Activated T-cell treated with anti-CD3 and anti-CD28 coated beads for 48 hours (primary cell): ENCODE measurements at regions not wholly inside any gene's neighbourhood (a gene's known extent, or its start where the extent isn't known, plus 50 kb on each side); places are given as distances from the start of the nearest gene placed in this dataset.
"Not testable (repeated sequence)": the region's sequence is repeated elsewhere in the genome, so short reads cannot be mapped to it uniquely, and the experiment has no call there.

ENCODE experiments used
- DNase-seq: peaks from one replicate; pipeline ENCODE4 v3.0.0-alpha.2; 2020; ENCODE audit warnings: low read depth

DNA sequence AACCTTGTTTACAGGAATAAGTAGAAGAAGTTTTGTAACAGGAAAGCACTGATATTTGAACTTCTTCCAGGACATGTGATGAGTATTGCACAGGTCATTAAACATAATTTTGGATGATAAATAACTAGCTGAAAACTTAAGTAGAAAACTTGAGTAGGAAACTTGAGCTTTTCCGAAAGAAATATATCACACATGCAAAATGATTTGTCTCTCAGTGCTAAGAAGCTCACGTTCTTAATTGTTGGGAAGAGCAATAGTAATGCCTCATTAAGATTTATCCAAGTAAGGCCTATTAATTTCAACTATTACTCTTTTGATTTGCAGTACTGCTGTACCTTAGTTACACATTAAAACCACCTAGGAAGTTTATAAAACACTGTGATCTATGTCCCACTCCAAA lies 1921.9 kb upstream of the LRRTM1 start:
- no peak for DNase-seq

DNA sequence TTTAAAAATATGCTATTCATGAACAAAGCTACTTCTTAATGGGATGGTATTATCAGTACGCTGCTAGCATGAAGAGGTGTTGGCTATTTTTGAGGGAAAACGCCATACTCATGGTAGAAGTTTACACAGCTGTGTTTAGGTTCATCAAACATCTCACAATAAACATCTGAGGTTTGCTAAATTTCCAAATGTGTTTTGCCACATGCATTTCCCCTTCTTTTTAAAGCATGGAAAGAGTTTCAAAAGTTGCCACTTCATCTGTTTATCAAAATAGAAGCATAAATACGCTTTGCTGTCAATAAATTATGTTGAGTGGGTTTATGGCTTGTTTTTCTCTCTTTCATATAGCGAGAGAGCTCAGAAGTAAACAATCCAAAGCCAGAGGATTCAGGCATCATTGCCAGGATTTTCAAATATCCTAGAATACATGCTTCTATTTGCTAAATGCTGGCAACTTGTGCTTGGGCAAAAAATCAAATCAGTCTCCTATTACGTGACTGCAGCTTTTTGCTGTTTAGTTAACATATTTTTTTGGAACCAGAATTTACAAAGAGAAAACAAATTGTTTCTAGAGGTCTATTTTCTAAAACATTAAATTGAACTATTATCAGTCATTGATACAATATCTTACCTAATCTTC lies 1919.9 kb upstream of the LRRTM1 start:
- DNase-seq = no peak

DNA sequence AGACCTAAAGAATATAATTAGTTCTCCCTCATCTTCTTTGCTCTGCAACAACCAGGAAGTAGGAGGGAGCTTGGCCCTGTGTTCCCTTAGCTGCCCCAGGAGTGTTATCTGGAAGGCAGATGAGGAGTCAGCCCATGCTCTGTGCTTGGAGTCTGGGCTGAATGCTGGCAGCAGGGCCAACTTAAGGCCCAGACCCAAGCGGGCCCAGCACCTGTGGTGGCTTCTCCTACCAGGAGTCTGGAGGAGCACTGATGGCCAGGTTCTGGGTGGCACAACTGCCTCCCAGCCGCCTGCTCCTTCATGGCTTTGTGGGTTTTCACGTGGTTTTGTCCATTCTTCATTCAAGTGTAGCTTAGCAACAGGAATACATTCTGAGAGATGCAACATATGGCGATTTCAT lies 1910.7 kb upstream of the LRRTM1 start:
- no peak for DNase-seq

DNA sequence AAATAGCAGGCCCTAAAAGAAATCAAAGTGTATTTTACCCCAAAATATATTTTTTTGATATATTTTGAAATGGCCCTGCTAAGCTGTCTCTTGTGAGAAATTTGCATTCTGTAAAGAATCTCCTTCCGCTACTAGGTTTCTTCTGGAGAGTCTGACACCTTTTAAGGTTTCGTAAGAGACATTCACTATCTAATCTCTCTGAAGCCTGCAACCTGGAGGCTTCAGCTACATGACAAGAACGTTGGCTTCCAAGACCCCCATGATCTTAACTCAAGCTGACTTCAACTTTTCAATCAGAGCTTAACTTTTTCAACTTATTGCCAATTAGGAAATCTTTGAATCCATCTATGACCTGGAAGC lies 1894.9 kb upstream of the LRRTM1 start:
- DNase-seq = no peak

DNA sequence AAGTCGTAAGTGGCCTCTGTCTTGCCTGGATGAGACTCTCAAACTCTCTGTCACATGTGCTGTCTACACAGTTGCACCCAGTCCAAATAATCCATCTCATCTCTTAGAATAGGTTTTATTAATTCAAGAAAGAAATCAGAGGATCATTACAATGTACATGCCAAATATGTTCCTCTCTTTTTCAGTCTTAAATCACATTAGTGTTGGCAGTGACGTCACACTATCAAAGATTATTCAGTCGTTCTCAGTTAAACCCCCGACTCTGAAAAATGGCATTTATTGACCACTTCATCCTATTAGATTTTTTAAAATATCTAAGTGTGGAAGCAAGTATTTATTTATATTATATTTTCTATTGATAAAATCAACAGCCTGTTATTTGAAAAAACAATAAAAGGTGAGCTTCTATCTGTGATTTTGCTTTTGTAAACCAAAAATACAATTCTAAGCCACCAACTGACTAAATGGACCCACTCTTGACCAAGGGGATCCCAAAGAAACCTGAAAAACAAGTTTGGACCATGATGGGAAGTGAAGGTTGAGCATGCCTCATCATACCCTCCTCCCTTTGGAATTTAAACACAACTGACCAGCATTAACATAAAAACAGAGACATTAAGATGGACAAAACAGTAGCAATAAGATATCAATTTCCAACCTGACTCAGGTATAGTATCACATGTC lies 1894.4 kb upstream of the LRRTM1 start:
- DNase-seq = no peak

DNA sequence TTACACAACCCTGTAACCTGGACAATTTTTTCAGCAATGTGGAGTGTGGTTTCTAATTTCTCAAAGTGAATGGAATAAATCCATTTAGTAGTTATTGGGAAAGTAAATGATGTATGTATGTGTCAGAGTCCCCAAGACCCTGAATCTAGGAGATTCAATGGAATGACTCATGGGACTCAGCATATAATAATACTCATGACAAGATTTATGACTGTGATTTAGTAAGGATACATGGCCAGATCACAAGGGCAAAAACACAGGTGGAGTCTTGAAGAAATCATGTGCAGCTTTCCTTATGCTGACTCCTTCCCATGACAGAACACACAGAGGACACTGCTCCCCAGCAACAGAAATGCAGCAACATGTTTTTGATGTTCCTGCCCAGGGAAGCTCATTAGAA lies 1877.7 kb upstream of the LRRTM1 start:
- DNase-seq = no peak

DNA sequence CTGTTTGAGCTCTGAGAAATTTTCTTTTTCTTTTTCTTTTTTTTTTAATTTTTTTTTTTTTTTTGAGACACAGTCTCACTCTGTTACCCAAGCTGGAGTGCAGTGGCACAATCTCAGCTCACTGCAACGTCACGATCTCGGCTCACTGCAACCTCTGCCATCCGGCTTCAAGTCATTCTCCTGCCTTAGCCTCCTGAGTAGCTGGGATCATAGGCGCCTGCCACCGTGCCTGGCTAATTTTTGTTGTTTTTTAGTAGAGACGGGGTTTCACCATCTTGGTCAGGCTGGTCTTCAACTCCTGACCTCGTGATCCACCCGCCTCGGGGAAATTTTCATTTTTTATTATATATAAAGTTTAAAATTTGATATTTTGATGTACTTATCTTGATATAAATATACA lies 1870.7 kb upstream of the LRRTM1 start:
- DNase-seq = not testable (repeated sequence)

DNA sequence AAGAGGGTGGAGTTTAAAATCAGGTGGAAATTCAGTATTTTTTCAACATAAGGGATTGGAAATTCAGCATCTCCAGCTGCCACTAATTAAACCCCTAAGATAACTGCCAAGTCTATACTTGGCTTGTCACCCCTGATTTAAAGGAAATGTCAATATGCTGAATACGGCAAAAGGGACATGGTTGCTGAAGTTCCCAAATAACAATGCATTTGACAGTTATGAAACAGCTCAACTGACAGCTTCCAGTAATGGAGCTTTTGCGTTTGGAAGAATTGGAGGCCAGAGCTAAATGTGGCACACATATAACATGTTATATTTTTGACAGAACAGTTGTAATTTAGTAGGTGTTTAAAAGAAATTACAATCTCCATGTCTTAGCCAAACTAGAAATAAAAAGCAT lies 1867.9 kb upstream of the LRRTM1 start:
- no peak for DNase-seq

DNA sequence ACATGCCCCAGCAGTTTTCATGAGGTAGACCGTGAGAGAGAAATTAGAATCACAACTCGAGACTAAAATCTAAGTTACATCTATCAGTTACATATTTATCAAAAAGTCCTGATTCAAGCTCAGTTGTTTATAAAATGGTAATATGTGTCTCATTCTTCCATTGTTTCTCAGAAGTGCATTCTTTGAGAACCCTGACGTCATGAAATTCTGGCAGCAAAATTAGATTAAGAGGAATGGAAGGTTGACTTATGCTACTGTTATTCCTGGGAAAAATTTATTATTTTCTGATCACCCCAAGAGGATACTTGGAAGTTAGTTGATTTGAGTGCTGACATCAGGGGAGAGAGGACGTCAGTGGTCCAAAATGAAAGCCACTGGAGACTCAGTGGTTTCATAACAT lies 1864.8 kb upstream of the LRRTM1 start:
- no peak for DNase-seq

DNA sequence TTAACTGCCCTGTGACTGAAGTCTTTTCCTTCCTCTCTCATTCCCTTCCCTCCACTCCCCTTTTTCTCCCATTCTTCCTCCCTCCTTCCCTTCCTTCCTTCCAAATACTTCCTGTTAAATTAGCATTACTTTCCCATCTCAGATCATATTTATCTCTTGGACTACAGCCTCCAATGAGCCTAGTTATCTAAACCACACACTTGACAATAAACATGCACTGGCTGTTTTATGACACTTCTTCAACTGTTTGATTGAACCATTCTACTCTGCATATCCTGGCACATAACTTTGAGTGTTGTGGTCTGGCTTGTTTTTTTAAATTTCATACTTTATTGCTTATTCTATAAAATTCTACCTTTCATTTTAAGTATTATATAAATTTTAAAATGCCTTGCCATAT lies 1860.8 kb upstream of the LRRTM1 start:
- DNase-seq = no peak

DNA sequence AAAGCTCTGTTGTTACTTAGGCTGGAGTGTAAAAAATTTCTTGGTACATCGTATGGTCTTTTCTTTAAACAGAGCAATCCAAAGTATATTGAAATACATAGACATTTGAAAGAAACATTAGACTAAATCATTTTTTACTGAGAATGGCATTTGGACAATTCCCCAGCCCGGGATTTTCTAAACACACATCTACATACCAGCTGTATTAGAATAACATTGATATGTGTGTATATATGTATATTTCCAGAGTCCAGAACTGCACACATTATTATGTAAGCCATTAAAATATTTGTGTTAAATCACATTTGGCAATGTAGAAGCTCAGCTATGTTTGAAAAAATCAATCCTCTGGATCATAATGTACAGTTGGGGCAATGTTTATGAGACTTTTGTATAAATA lies 1853.6 kb upstream of the LRRTM1 start:
- no peak for DNase-seq

DNA sequence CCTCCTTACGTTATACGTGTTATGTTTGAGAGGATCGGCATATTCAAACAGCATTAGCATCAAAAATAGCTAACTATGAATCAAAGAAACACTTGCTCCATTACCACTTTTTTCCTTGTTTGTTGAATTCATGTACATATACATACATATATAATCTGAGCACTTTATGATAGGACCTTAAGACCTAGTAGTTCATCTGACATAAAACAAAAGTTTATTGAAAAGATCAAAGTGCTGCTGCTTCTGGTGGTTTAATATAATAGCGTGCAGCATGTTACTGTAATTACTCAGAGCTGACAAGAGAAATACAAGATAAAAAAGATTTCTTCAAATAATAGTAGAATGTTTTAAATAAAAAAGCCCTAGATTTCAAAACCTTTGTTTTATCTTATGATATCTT lies 1850.9 kb upstream of the LRRTM1 start:
- DNase-seq = no peak

DNA sequence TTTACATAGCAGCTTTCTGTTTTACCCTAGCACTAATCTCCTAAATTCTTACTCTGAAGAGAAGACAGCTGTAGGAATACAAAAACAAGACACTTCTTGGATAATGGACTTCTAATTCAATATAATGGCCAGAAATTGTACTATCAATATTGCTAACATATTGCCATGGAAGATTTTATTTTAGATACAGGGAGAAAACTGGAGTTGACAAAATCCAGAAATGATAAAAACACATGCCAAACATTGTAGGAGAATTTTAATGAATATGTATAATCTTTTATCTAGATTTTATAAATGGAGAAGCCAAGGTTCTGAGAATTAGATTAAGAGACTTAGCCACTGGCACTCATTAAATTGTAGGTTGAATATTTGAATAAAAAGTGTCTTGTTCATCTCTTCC lies 1838.8 kb upstream of the LRRTM1 start:
- no peak for DNase-seq

DNA sequence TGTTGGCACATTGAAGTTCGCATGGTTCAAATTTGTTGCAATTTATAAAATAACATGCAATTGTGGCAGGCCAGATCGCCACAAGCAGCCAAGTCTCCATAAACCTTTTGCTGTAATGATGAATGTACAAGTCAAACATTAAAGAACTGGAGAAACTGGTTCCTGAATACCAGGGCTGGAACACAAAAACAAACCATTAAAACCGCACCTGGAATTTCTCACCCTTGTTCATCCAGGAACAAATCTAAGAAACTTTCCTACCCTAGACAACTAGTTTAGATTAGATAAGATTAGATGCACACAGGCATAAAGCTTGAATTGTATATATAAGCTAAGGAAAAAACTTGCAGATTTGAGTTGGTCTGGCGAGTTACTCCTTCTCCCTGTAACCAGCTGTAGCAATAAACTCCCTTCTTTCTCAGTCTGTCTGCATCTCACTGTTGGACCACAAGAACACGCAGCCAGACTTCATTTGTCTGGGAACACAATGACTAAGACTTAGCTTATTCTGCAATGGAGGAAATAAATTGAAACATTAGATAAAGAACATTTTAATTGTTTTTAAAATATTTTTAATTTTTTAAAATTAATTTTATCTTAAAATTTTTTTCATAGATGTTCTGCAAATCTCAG lies 1835.5 kb upstream of the LRRTM1 start:
- DNase-seq = no peak

DNA sequence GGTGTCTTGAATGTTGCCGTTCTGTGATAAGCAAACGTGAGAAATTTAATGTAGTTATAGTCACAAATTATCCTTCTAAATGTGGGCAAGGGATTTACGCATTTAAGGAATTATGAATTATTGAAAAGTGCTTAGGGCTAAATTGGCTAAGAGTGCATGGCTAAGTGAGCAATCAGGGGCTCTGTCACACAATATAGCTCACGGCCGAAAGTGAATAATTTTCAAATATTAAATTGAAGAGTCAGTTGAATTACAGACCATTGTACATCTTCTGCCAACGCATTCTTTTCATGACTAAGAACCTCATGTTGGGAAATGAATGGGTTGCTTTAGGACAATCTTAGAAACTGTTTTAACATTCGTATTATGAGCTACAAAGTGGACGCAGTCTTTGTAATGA lies 1832.9 kb upstream of the LRRTM1 start:
- no peak for DNase-seq

DNA sequence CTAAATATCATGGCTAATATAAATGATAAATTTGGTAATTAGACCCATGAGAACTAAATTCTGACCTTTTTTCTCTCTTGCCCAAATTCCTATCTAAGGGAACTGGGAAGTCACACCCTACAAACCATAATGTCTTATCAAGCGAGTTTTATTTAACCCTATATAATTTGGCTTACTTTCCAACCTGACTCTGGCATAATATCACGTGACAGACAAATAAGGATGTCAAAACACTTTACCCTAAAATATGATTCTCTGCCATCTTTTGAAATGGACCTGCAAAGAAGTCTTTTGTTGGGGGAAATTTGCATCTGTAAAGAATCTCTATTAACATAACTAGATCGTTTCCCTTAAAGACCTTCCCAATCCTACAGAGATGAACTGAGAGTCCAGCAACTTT lies 1823.5 kb upstream of the LRRTM1 start:
- DNase-seq = no peak

DNA sequence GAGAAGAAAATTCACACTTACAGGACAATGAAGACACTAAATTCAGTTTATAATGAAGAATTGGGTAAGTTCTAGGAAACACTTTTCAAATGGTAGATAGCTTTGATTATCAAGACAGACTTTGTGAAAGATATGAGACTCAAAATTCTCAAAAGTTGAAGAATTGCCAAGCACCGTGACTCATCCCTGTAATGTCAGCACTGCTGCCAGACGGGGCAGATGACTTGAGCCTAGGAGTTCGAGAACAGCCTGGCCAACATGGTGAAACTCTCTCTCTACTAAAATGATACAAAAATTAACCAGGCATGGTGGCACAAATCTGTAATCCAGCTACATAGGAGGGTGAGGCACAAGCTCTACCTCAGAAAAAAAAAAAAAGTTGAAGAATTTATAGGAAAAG lies 1820.1 kb upstream of the LRRTM1 start:
- DNase-seq = no peak

DNA sequence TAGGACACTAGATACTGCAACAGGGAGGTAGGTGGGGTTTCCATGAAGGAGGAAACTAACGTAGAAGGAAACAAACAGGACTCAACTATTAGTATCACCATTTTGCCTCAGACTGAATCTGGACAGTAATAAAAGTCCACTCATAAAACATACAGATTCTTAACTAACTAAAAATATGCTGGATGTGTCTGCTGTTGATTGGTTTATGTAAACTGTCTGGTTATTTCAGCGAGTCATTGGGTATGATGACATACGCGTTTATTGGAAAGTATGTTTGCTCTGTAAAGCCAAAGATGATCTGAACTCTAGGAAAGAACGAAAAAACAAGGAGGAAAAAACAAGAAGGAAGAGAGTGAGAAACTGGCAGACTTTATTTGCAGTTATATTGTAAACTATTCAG lies 1816.1 kb upstream of the LRRTM1 start:
- DNase-seq = no peak

DNA sequence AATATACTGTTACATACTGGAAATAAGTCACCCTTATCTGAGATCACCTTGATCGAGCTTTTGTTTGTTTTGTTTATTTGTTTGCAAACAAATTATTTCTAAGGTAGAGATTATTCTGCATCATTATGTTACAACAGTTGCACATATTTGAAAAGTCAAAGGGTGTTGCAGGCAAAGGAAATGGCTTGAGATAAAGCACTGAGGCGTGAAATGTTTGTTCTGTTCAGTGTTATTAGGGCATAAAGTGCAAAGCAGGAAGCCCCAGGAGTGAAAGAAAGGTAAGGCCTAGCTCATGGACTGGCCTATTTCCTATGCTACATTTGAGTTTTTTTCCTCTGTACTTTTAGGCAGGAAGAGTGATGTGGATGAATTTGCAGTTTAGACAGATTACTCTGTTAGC lies 1815.6 kb upstream of the LRRTM1 start:
- DNase-seq = no peak

DNA sequence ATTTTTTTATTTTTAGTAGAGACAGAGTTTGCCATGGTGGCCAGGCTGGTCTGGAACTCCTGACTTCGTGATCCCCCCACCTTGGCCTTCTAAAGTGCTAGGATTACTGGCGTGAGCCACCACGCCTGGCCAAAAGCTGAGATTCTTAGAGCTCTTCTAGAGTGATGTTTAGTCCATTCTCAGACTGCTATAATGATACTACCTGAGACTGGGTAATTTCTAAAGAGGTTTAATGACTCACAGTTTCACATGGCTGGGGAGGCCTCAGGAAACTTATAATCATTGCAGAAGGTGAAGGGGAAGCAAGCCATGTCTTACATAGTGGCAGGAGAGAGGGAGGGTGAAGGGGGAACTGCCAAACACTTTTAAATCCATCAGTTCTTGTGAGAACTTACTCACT lies 1804.9 kb upstream of the LRRTM1 start:
- DNase-seq = no peak

DNA sequence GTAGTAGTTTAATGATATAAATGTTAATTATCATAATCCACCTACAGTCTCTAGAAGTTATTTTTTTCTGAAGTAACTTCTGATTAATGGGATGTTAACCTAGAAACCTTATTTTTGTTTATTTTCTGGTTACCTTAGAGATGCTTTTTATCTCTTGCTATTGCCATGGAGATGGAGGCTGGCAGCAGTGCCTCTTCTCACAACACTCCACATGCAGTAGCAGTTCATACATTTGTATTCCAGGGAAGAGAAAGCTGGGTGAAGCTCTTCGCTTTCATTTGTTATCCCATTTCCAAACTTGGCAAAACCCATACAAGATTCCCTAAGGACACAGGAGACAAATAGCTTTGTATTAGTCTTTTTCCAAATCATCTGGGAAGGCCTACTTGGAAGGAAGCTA lies 1794.1 kb upstream of the LRRTM1 start:
- no peak for DNase-seq

DNA sequence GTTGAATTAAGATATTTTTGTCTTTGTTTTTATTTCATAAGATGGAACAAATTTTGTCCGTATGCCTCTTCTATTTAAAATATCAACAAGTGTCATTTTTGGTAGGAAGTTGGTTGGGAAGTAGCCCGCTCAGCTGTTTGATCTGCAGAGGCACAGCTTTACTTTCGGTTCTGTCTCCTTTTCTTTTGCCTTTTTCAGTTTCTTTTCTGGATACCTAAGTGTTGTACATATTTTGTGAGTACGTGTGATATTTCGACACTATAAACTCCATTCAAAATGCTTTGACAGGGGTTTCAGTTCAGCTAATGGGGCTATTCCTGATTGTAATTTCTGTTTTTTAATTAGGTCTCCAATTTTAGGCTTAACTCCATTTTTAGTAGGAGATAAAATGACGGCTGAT lies 1785.0 kb upstream of the LRRTM1 start:
- DNase-seq = no peak

DNA sequence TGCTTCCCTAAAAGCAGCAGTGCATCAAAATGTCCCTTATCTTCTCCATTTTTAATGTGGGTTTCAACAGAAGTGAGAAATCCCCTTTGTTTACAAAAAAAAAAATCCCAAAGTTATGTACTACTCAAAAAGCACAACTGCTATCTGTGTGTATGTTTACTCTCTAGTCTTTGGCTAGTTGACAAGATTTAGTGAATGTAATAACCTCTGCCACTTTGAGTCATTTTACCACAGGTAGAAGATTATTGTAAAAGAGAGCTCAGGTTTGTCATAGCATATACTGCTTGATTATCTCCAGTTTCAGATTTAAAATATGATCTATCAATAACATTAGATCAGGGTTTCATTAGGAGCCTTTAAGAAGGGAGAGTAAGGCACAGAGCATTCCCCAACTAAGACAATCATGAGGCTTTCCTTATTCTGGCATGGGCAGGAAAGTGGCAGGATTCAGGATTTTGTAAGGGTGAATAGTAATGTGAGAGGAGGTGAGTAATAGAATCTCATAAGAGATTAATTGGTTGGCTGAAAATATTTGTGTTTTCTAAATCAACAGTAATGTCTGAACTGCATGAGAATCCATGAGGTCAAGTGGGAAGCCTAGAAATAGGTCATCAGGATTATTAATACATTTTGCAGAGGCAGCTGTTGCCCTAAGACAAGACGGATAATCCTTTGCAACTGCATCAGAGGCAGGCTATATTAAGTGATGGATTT lies 1780.3 kb upstream of the LRRTM1 start:
- no peak for DNase-seq
